ENCODE measurements at regions not wholly inside any gene's neighbourhood (a gene's known extent, or its start where the extent isn't known, plus 50 kb on each side); places are given as distances from the start of the nearest gene placed in this dataset.

DNA sequence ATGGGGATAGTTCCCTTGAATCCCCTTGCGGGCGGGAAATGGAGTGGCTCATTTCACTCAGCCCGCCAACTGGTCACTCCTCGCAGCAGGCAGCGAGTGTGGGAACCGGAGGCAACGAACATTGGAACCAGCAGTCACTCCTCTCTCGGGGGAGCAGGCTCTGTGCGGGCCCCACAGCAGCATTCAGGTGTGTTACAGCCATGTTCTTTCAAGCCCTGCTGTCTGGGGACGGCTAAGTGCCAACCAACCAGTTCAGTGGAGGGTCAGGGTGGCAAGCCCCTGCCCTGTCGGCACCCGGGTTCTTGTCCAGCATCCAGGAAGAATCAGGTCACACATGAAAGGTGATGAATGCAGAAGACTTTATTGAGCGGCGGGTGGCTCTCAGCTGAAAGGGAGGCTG is 370.5 kb downstream of the NUF2 start:
- Histone ChIP-seq H3K4me1 (no peaks in the 10 kb centered on the region), H3K9me3 (no peaks in the 10 kb centered on the region), H3K27me3 (no peaks in the 10 kb centered on the region), H3K4me3 (no peak overlapping the region), H3K36me3 (no peaks in the 10 kb centered on the region), H3K27ac (no peak overlapping the region)
- WGBS, 5 donors, result 80 to 96% (median 86%) methylated on average over 14 of the region's 14 CpGs
- DNase-seq, result no peak
- TF ChIP-seq POLR2A (IDR thresholded peaks at IDR 0.05), result no peak
- no peak for TF ChIP-seq POLR2AphosphoS5 (IDR thresholded peaks at IDR 0.05)
- intact Hi-C loops (cut with DNase I; ENCODE audit: low total_unique reads), result no loop called here

- H3K4me1 ChIP-seq, result no peaks in the 10 kb centered on the region
- no peaks in the 10 kb centered on the region for H3K27me3 ChIP-seq
- no peak overlapping the region for H3K27ac ChIP-seq
- WGBS, 5 donors, result 46 to 66% (median 58%) methylated on average over 2 of the region's 2 CpGs
- no peak overlapping the region for H3K4me3 ChIP-seq
- intact Hi-C loops (cut with DNase I; ENCODE audit: low total_unique reads), result no loop called here
- H3K9me3 ChIP-seq, result no peaks in the 10 kb centered on the region
- H3K36me3 ChIP-seq, result no peaks in the 10 kb centered on the region
- TF ChIP-seq POLR2A (IDR thresholded peaks at IDR 0.05) (no peak), CTCF (IDR thresholded peaks at IDR 0.05) (no peak), POLR2AphosphoS5 (IDR thresholded peaks at IDR 0.05) (no peak), EP300 (IDR thresholded peaks at IDR 0.05) (no peak)
- no peak for DNase-seq
Observed at GRCh38 chr1:163697137-163697536, 375.4 kb downstream of the NUF2 start.

GRCh38 chr1:163701783-163702374 is 380.1 kb downstream of the NUF2 start:
- no peaks in the 10 kb centered on the region for H3K9me3 ChIP-seq
- H3K4me1 ChIP-seq, result no peaks in the 10 kb centered on the region
- WGBS, 5 donors, result 44 to 81% (median 67%) methylated on average over 1 of the region's 1 CpG
- intact Hi-C loops (cut with DNase I; ENCODE audit: low total_unique reads), result loop anchor here (10.0 kb wide), 1 partner anchor 137 kb away; no protein-coding TSS in a partner anchor
- peak in 1 of 2 donors; percentile 53 for DNase-seq
- no peaks in the 10 kb centered on the region for H3K36me3 ChIP-seq
- H3K4me3 ChIP-seq, result no peak overlapping the region
- TF ChIP-seq EP300 (IDR thresholded peaks at IDR 0.05), result no peak
- TF ChIP-seq CTCF (IDR thresholded peaks at IDR 0.05), result peak in 3 of 7 experiments; percentile 19 to 49 (median 32)
- no peak overlapping the region for H3K27ac ChIP-seq
- H3K27me3 ChIP-seq, result no peaks in the 10 kb centered on the region

- H3K4me1 ChIP-seq, result no peaks in the 10 kb centered on the region
- no peaks in the 10 kb centered on the region for H3K27me3 ChIP-seq
- no peak overlapping the region for H3K4me3 ChIP-seq
- peak in 1 of 2 donors; percentile 53 for DNase-seq
- H3K27ac ChIP-seq, result no peak overlapping the region
- TF ChIP-seq POLR2A (IDR thresholded peaks at IDR 0.05), result no peak
- no peak for TF ChIP-seq CTCF (IDR thresholded peaks at IDR 0.05)
- no peaks in the 10 kb centered on the region for H3K9me3 ChIP-seq
- intact Hi-C loops (cut with DNase I; ENCODE audit: low total_unique reads), result loop anchor here (10.0 kb wide), 1 partner anchor 139 kb away; no protein-coding TSS in a partner anchor
- WGBS, 5 donors, result 57 to 86% (median 76%) methylated on average over 1 of the region's 1 CpG
- no peaks in the 10 kb centered on the region for H3K36me3 ChIP-seq
Observed at GRCh38 chr1:163703794-163704193, 382.0 kb downstream of the NUF2 start.

- Histone ChIP-seq H3K4me1 (no peaks in the 10 kb centered on the region), H3K36me3 (no peaks in the 10 kb centered on the region), H3K4me3 (no peak overlapping the region), H3K9me3 (no peaks in the 10 kb centered on the region), H3K27me3 (no peaks in the 10 kb centered on the region), H3K27ac (no peak overlapping the region)
- DNase-seq, result no peak
- intact Hi-C loops (cut with DNase I; ENCODE audit: low total_unique reads), result loop anchor here (10.0 kb wide), 1 partner anchor 142 kb away; no protein-coding TSS in a partner anchor
- whole genome bisulfite sequencing, 5 donors, result 59 to 83% (median 76%) methylated on average over 1 of the region's 1 CpG
- no peak for TF ChIP-seq CTCF (IDR thresholded peaks at IDR 0.05)
- TF ChIP-seq POLR2AphosphoS5 (IDR thresholded peaks at IDR 0.05), result no peak
- no peak for TF ChIP-seq EP300 (IDR thresholded peaks at IDR 0.05)
- TF ChIP-seq POLR2A (IDR thresholded peaks at IDR 0.05), result no peak
Observed at GRCh38 chr1:163706915-163707314, 385.2 kb downstream of the NUF2 start.
